HepG2 (cell line): ENCODE measurements at regions not wholly inside any gene's neighbourhood (a gene's known extent, or its start where the extent isn't known, plus 50 kb on each side); places are given as distances from the start of the nearest gene placed in this dataset.

Source experiments
- JARID2 ChIP-seq: sonication (generic); formaldehyde crosslinking; IDR thresholded peaks from 2 replicates; pipeline ENCODE4 v1.8.1; 2023; ENCODE audit warnings: missing genetic modification reagents, inconsistent platforms; ENCODE audit not compliant: insufficient replicate concordance
- PHF20 ChIP-seq: sonication (generic); formaldehyde crosslinking; IDR thresholded peaks from 2 replicates; pipeline ENCODE4 v1.5.0; 2020; ENCODE audit warnings: mild to moderate bottlenecking, missing genetic modification reagents
- SMAD3 ChIP-seq: sonication (generic); formaldehyde crosslinking; IDR thresholded peaks from 2 replicates; pipeline ENCODE4 v1.4.0; 2020; ENCODE audit warnings: missing genetic modification reagents
- SNAPC4 ChIP-seq: sonication (generic); formaldehyde crosslinking; IDR thresholded peaks from 2 replicates; pipeline ENCODE4 v1.4.0; 2020; ENCODE audit warnings: mild to moderate bottlenecking, missing genetic modification reagents
- ZBED4 ChIP-seq: sonication (generic); formaldehyde crosslinking; IDR thresholded peaks from 2 replicates; pipeline ENCODE4 v1.4.0; 2020; ENCODE audit warnings: missing genetic modification reagents, borderline replicate concordance
- ZFP1 ChIP-seq: IDR thresholded peaks from 2 replicates; pipeline ENCODE4 v1.6.1; 2016
- ZNF296 ChIP-seq: sonication (generic); formaldehyde crosslinking; conservative IDR thresholded peaks from 2 replicates; pipeline ENCODE4 v1.5.0; 2020; ENCODE audit warnings: mild to moderate bottlenecking, missing genetic modification reagents
- ZNF562 ChIP-seq: sonication (generic); formaldehyde crosslinking; IDR thresholded peaks from 2 replicates; pipeline ENCODE4 v1.8.0; 2022; ENCODE audit warnings: missing genetic modification reagents, borderline replicate concordance
- ZNF646 ChIP-seq: sonication (generic); formaldehyde crosslinking; IDR thresholded peaks from 2 replicates; pipeline ENCODE4 v1.9.0; 2021; ENCODE audit warnings: mild to moderate bottlenecking, missing genetic modification reagents
- ZNF737 ChIP-seq: sonication (generic); formaldehyde crosslinking; IDR thresholded peaks from 2 replicates; pipeline ENCODE4 v1.5.0; 2020; ENCODE audit warnings: missing genetic modification reagents, mild to moderate bottlenecking, borderline replicate concordance

- TF ChIP-seq ZNF296 (CRISPR knock-in tag) (no peak; the same call in 1 of the 2 replicates), ZNF562 (CRISPR knock-in tag) (no peak), ZBED4 (CRISPR knock-in tag) (no peak), JARID2 (no peak), ZNF646 (CRISPR knock-in tag) (no peak), SNAPC4 (CRISPR knock-in tag) (no peak), PHF20 (CRISPR knock-in tag) (0 out of 2 replicates have a peak, but pooled peaks have one; percentile 26), ZFP1 (CRISPR knock-in tag) (no peak), SMAD3 (CRISPR knock-in tag) (no peak), ZNF737 (CRISPR knock-in tag) (0 out of 2 replicates have a peak, but pooled peaks have one; percentile 17)
Measured at GRCh38 chr20:50337521-50338466, 147.2 kb downstream of the CEBPB start (continued).
